Hepatocyte (in vitro differentiated cells): ENCODE measurements at regions not wholly inside any gene's neighbourhood (a gene's known extent, or its start where the extent isn't known, plus 50 kb on each side); places are given as distances from the start of the nearest gene placed in this dataset.

Source experiments
- DNase-seq: peaks from one replicate; pipeline ENCODE4 v3.0.0-alpha.2; 2016; ENCODE audit warnings: low spot score
- H2AFZ ChIP-seq: fragments of 200-600 bp; sonication (generic); 2 replicates; pipeline ENCODE4 v1.6.0; 2016; ENCODE audit warnings: antibody characterized with exemption, mild to moderate bottlenecking
- H3K27ac ChIP-seq: fragments of 200-600 bp; sonication (generic); 2 replicates; pipeline ENCODE4 v1.5.1; 2016; ENCODE audit warnings: mild to moderate bottlenecking
- H3K27me3 ChIP-seq: fragments of 200-600 bp; sonication (generic); 2 replicates; pipeline ENCODE4 v1.6.1; 2016
- H3K36me3 ChIP-seq: fragments of 200-600 bp; sonication (generic); replicated peaks from 2 replicates; pipeline ENCODE4 v1.5.1; 2016; ENCODE audit warnings: low read depth; ENCODE audit not compliant: insufficient read depth
- H3K4me1 ChIP-seq: fragments of 200-600 bp; sonication (generic); 2 replicates; pipeline ENCODE4 v1.5.1; 2016; ENCODE audit warnings: mild to moderate bottlenecking, moderate library complexity; ENCODE audit not compliant: insufficient read depth
- H3K4me2 ChIP-seq: fragments of 200-600 bp; sonication (generic); 2 replicates; pipeline ENCODE4 v1.6.0; 2016
- H3K4me3 ChIP-seq: fragments of 200-600 bp; sonication (generic); 2 replicates; pipeline ENCODE4 v1.5.1; 2016; ENCODE audit warnings: mild to moderate bottlenecking
- H3K79me2 ChIP-seq: fragments of 200-600 bp; sonication (generic); 2 replicates; pipeline ENCODE4 v1.6.0; 2017; ENCODE audit warnings: mild to moderate bottlenecking
- H3K9me2 ChIP-seq: fragments of 200-600 bp; sonication (generic); replicated peaks from 2 replicates; pipeline ENCODE4 v1.6.0; 2017; ENCODE audit warnings: mild to moderate bottlenecking; ENCODE audit not compliant: insufficient read depth
- H3K9me3 ChIP-seq: fragments of 200-600 bp; sonication (generic); 2 replicates; pipeline ENCODE4 v1.5.1; 2016; ENCODE audit warnings: low read depth, mild to moderate bottlenecking
- H4K20me1 ChIP-seq: fragments of 200-600 bp; sonication (generic); 2 replicates; pipeline ENCODE4 v1.6.0; 2016; ENCODE audit warnings: mild to moderate bottlenecking; ENCODE audit not compliant: insufficient read depth, poor library complexity, severe bottlenecking
- EZH2 ChIP-seq: fragments of 200-600 bp; sonication (generic); IDR thresholded peaks from 2 replicates; pipeline ENCODE4 v1.6.1; 2016; ENCODE audit warnings: antibody characterized with exemption, mild to moderate bottlenecking, borderline replicate concordance
- EZH2phosphoT487 ChIP-seq: fragments of 200-600 bp; sonication (generic); IDR thresholded peaks from one replicate; pipeline ENCODE4 v1.6.1; 2018; ENCODE audit warnings: antibody characterized with exemption, mild to moderate bottlenecking, low read depth, moderate library complexity; ENCODE audit not compliant: unreplicated experiment, severe bottlenecking
- WGBS: methylation state at CpG from one replicate; pipeline ENCODE4 v1.1.6; 2016; ENCODE audit warnings: low lambda C conversion rate; ENCODE audit errors: missing lambda C conversion rate; 5-methylcytosine and 5-hydroxymethylcytosine counted together
- TF ChIP-seq, protein P1 (sequence below): fragments of 200-600 bp; sonication (generic); IDR thresholded peaks from 2 replicates; pipeline ENCODE4 v1.5.1; 2016; ENCODE audit warnings: antibody characterized with exemption, mild to moderate bottlenecking; ENCODE audit not compliant: poor library complexity

DNA sequence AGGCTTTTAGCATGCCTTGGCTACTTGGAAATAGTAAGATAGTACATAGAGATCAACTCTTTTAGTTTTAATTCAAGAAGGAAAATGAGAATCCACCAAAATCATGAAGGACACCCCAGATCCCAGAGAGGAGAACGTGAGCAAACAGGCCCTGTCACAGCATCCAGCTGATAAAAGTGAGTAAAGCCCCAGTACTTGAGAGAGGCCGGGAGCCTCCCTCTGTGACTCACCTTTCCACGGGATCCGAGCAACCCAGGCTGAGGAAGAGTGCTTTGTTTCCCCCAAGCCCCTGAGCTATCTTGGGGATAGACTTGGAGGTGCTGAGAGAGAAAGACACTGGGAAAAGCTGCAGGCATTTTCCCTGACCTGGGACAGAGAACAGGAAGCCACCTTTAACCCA, 238.6 kb downstream of the DUSP10 start:
- WGBS, result 73% methylated on average over 4 of the region's 4 CpGs
- no peak overlapping the region for H2AFZ ChIP-seq
- TF ChIP-seq EZH2 (no peak), EZH2phosphoT487 (no peak)
- TF ChIP-seq, protein P1, sequence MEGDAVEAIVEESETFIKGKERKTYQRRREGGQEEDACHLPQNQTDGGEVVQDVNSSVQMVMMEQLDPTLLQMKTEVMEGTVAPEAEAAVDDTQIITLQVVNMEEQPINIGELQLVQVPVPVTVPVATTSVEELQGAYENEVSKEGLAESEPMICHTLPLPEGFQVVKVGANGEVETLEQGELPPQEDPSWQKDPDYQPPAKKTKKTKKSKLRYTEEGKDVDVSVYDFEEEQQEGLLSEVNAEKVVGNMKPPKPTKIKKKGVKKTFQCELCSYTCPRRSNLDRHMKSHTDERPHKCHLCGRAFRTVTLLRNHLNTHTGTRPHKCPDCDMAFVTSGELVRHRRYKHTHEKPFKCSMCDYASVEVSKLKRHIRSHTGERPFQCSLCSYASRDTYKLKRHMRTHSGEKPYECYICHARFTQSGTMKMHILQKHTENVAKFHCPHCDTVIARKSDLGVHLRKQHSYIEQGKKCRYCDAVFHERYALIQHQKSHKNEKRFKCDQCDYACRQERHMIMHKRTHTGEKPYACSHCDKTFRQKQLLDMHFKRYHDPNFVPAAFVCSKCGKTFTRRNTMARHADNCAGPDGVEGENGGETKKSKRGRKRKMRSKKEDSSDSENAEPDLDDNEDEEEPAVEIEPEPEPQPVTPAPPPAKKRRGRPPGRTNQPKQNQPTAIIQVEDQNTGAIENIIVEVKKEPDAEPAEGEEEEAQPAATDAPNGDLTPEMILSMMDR, result no peak

DNA sequence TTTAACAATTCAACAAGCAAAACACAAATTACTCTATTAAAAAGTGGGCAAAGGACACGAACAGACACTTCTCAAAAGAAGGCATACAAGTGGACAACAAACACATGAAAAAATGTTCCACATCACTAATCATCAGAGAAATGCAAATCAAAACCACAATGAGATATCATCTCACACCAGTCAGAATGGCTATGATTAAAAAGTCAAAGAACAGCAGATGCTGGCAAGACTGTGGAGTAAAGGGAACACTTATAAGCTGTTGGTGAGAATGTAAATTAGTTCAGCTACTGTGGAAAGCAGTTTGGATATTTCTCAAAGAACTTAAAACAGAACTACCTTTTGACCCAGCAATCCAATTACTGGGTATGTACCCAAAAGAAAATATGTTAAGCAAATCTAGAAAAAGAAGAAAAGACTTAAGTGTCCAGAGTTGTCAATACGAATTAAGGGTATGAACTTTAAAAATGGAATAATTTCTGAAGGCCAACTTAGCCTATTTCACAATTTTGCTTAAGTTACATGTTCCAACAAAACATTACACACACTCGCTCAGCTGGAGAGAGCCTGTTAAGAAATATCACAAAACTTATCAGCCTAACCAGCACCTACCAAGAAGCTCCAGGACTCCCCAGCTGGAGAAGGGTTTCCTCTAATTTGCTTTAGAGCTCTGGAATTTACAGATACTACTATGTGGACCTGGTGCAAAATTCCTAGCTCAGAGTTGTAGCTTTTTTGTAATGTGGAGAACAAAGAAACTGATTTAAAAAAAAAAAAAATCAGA, 232.1 kb downstream of the DUSP10 start:
- H3K9me3 ChIP-seq, result no peaks in the 10 kb centered on the region
- WGBS, result 71% methylated on average over 3 of the region's 3 CpGs
- no peaks in the 10 kb centered on the region for H3K4me1 ChIP-seq
- H2AFZ ChIP-seq, result no peak overlapping the region
- no peak overlapping the region for H3K4me2 ChIP-seq
- no peaks in the 10 kb centered on the region for H3K36me3 ChIP-seq
- H4K20me1 ChIP-seq, result no peaks in the 10 kb centered on the region
- H3K27me3 ChIP-seq, result no peaks in the 10 kb centered on the region
- H3K27ac ChIP-seq, result no peak overlapping the region
- TF ChIP-seq EZH2phosphoT487 (no peak), EZH2 (no peak)
- TF ChIP-seq, protein P1, result no peak
- H3K9me2 ChIP-seq, result no peaks in the 10 kb centered on the region
- no peak overlapping the region for H3K4me3 ChIP-seq
- DNase-seq, result no peak
- no peaks in the 10 kb centered on the region for H3K79me2 ChIP-seq

More for the DNA sequence above, 238.6 kb downstream of the DUSP10 start:
- Histone ChIP-seq H3K4me3 (no peak overlapping the region), H3K27ac (no peak overlapping the region), H3K4me2 (no peak overlapping the region), H3K9me2 (no peaks in the 10 kb centered on the region), H3K4me1 (no peaks in the 10 kb centered on the region), H3K36me3 (no peaks in the 10 kb centered on the region), H3K9me3 (no peaks in the 10 kb centered on the region), H4K20me1 (no peaks in the 10 kb centered on the region), H3K27me3 (no peaks in the 10 kb centered on the region), H3K79me2 (no peaks in the 10 kb centered on the region)
- no peak for DNase-seq

DNA sequence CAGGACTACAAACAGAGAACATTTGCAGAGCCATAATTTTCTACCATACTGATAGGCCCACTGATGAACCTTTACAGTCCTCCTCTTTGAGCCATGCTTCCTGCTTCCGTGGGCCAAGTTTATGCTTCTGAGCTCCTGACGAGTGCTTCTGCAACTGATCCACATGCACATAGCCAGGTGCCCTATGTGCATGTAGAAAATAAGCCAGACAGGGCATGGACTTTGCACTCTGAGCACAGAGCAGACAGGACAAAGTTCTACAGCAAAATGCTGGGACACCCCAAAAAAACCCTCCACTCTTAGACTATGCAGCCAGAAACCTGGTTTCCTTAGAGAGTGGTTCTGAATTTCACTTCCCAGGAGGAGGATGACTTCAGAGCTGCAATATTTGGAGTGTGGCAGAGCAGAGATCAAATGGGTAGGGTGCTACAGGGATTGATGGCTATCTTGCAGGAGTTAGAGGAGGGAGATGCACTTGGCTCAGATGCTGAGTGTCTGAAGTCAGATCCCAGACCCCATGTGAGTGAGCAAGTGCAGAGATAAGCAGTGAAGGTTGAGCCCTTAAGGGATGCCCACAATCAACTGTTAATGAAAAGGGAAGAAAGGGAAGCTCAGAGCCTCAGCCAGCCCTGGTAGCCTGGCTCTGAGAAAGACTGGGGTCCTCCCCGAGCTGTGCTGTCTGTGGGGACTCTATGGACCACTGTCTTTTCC, 230.9 kb downstream of the DUSP10 start:
- no peak overlapping the region for H3K4me3 ChIP-seq
- TF ChIP-seq, protein P1, result no peak
- TF ChIP-seq EZH2phosphoT487, result no peak
- TF ChIP-seq EZH2, result no peak
- no peaks in the 10 kb centered on the region for H3K9me2 ChIP-seq
- H3K36me3 ChIP-seq, result no peaks in the 10 kb centered on the region
- peak; percentile 8 for DNase-seq
- no peak overlapping the region for H2AFZ ChIP-seq
- no peaks in the 10 kb centered on the region for H3K79me2 ChIP-seq
- H3K27me3 ChIP-seq, result no peaks in the 10 kb centered on the region
- no peaks in the 10 kb centered on the region for H3K4me1 ChIP-seq
- no peak overlapping the region for H3K4me2 ChIP-seq
- H3K9me3 ChIP-seq, result no peaks in the 10 kb centered on the region
- H4K20me1 ChIP-seq, result no peaks in the 10 kb centered on the region
- H3K27ac ChIP-seq, result no peak overlapping the region
- 41% methylated on average over 3 of the region's 3 CpGs for WGBS
